Uterus (tissue), 2 donors: ENCODE measurements at regions not wholly inside any gene's neighbourhood (a gene's known extent, or its start where the extent isn't known, plus 50 kb on each side); places are given as distances from the start of the nearest gene placed in this dataset.

ENCODE experiments used
- POLR2A ChIP-seq, 2 donors: fragments of 450-650 bp; IDR thresholded peaks; one replicate each; pipeline ENCODE4 v1.6.1; 2016; ENCODE audit warnings: antibody characterized with exemption in 2 of 2, mild to moderate bottlenecking in 1 of 2, moderate library complexity in 1 of 2
- TF ChIP-seq, protein P1 (sequence below), 4 experiments: fragments of 200-600 bp in 2 of 4; fragments of 450-650 bp in 2 of 4; sonication (generic) in 2 of 4; IDR thresholded peaks; one replicate each; pipeline ENCODE4 v1.5.1; 2016 to 2019; ENCODE audit warnings: antibody characterized with exemption in 4 of 4, mild to moderate bottlenecking in 2 of 4, moderate library complexity in 1 of 4

DNA sequence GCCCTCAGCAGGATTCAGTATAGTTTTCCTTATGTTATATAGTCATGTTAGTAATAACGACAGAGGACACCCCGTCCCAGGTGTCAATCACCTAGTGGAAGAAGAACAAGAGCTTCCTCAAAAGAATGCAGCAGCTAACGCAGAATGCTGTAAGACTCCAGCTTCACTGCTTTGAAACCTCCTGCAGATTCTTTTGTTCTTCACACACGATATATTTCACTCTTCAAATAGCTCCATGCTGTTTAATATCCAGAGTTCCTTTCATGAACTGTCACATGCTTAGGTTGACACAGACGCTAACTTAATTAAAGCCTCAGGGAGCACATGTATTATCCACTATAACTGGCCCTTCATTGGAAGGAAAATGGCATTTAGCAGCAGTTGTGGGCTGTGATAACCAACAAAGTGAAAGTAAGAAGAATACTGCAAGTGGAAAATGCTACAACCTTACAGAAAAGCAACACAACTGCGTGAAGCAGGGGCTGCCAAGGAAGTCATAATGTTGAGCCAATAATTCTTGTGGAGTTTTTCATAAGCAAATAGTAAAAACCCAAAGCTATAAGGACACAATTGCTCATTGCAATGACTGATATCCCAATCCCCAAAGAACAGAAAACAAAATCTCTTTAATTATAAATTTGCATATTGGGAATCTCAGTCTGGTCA lies 387.5 kb downstream of the PLK2 start:
- TF ChIP-seq, protein P1, sequence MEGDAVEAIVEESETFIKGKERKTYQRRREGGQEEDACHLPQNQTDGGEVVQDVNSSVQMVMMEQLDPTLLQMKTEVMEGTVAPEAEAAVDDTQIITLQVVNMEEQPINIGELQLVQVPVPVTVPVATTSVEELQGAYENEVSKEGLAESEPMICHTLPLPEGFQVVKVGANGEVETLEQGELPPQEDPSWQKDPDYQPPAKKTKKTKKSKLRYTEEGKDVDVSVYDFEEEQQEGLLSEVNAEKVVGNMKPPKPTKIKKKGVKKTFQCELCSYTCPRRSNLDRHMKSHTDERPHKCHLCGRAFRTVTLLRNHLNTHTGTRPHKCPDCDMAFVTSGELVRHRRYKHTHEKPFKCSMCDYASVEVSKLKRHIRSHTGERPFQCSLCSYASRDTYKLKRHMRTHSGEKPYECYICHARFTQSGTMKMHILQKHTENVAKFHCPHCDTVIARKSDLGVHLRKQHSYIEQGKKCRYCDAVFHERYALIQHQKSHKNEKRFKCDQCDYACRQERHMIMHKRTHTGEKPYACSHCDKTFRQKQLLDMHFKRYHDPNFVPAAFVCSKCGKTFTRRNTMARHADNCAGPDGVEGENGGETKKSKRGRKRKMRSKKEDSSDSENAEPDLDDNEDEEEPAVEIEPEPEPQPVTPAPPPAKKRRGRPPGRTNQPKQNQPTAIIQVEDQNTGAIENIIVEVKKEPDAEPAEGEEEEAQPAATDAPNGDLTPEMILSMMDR (IDR thresholded peaks at IDR 0.05): no peak
- TF ChIP-seq POLR2A (IDR thresholded peaks at IDR 0.05): no peak
